Suppressor macrophage treated with lipopolysaccharide for 1 hour (primary cell): ENCODE measurements at regions not wholly inside any gene's neighbourhood (a gene's known extent, or its start where the extent isn't known, plus 50 kb on each side); places are given as distances from the start of the nearest gene placed in this dataset.

Experiments
- DNase-seq, 3 donors: peaks; one replicate each; pipeline ENCODE4 v3.0.0-alpha.2; 2020 to 2022

- DNase-seq: no peak
These were observed 101.0 kb upstream of the NXT1 start for GRCh38 chr20:23249541-23249940.

GRCh38 chr20:23248461-23248882, 102.1 kb upstream of the NXT1 start:
- peak; percentile 27 to 43 (median 38) for DNase-seq

GRCh38 chr20:23246717-23247664, 103.6 kb upstream of the NXT1 start:
- peak in 1 of 3 donors; percentile 24 for DNase-seq

GRCh38 chr20:23245553-23246181, 104.9 kb upstream of the NXT1 start:
- peak; percentile 79 to 87 (median 85) for DNase-seq

GRCh38 chr20:23244916-23245552, 105.6 kb upstream of the NXT1 start:
- no peak for DNase-seq

- no peak for DNase-seq
These were observed 106.3 kb upstream of the NXT1 start for GRCh38 chr20:23244156-23244915.

- no peak for DNase-seq
These were observed 106.8 kb upstream of the NXT1 start for GRCh38 chr20:23243791-23244155.

GRCh38 chr20:23242556-23243180, 107.9 kb upstream of the NXT1 start:
- DNase-seq: no peak

- no peak for DNase-seq
These were observed 108.5 kb upstream of the NXT1 start for GRCh38 chr20:23242104-23242503.

GRCh38 chr20:23241416-23241815, 109.2 kb upstream of the NXT1 start:
- no peak for DNase-seq

GRCh38 chr20:23240519-23240918, 110.1 kb upstream of the NXT1 start:
- no peak for DNase-seq

- no peak for DNase-seq
These were observed 113.4 kb upstream of the NXT1 start for GRCh38 chr20:23237201-23237600.

- DNase-seq: peak; percentile 71 to 83 (median 83)
These were observed 115.2 kb upstream of the NXT1 start for GRCh38 chr20:23235173-23236027.

GRCh38 chr20:23234311-23235078, 116.1 kb upstream of the NXT1 start:
- peak in 2 of 3 donors; percentile 35 to 52 for DNase-seq

- DNase-seq: no peak
These were observed 117.2 kb upstream of the NXT1 start for GRCh38 chr20:23233341-23233740.

GRCh38 chr20:23232679-23233308, 117.8 kb upstream of the NXT1 start:
- no peak for DNase-seq

- DNase-seq: no peak
These were observed 118.4 kb upstream of the NXT1 start for GRCh38 chr20:23232219-23232581.

- DNase-seq: no peak
These were observed 118.9 kb upstream of the NXT1 start for GRCh38 chr20:23231561-23232218.

GRCh38 chr20:23230766-23231385, 119.7 kb upstream of the NXT1 start:
- no peak for DNase-seq
